Stimulated activated CD4-positive, alpha-beta T cell treated with anti-CD3 and anti-CD28 coated beads, Interleukin-1b, Interleukin-23, amount 100 ng/mL, for 4 hours (primary cell): ENCODE measurements at regions not wholly inside any gene's neighbourhood (a gene's known extent, or its start where the extent isn't known, plus 50 kb on each side); places are given as distances from the start of the nearest gene placed in this dataset.
"Not testable (repeated sequence)": the region's sequence is repeated elsewhere in the genome, so short reads cannot be mapped to it uniquely, and the experiment has no call there.

ENCODE experiments used
- DNase-seq, 2 donors: peaks; one replicate each; pipeline ENCODE4 v3.0.0-alpha.2; 2020; ENCODE audit warnings: low read depth in 2 of 2

GRCh38 chrX:1059576-1060561, 152.6 kb downstream of the CRLF2 start:
- DNase-seq, result no peak

GRCh38 chrX:1053600-1053999, 158.8 kb downstream of the CRLF2 start:
- not testable (repeated sequence) for DNase-seq

- DNase-seq, result no peak
Measured at GRCh38 chrX:1053072-1053471, 159.4 kb downstream of the CRLF2 start.

- DNase-seq, result no peak
Measured at GRCh38 chrX:1052021-1052420, 160.4 kb downstream of the CRLF2 start.

GRCh38 chrX:1051421-1051820, 161.0 kb downstream of the CRLF2 start:
- no peak for DNase-seq

GRCh38 chrX:1045680-1046314, 166.7 kb downstream of the CRLF2 start:
- DNase-seq, result no peak

- no peak for DNase-seq
Measured at GRCh38 chrX:1041091-1041490, 171.4 kb downstream of the CRLF2 start.

- DNase-seq, result not testable (repeated sequence)
Measured at GRCh38 chrX:1035931-1036330, 176.5 kb downstream of the CRLF2 start.

GRCh38 chrX:1035206-1035605, 177.2 kb downstream of the CRLF2 start:
- DNase-seq, result no peak

GRCh38 chrX:1034717-1035116, 177.7 kb downstream of the CRLF2 start:
- DNase-seq, result no peak

- no peak for DNase-seq
Measured at GRCh38 chrX:1031521-1032430, 180.7 kb downstream of the CRLF2 start.

GRCh38 chrX:1029494-1029893, 183.0 kb downstream of the CRLF2 start:
- no peak for DNase-seq

- DNase-seq, result no peak
Measured at GRCh38 chrX:1027680-1028079, 184.8 kb downstream of the CRLF2 start.

- no peak for DNase-seq
Measured at GRCh38 chrX:1027133-1027532, 185.3 kb downstream of the CRLF2 start.

GRCh38 chrX:1026263-1027015, 186.0 kb downstream of the CRLF2 start:
- DNase-seq, result no peak

GRCh38 chrX:1025413-1025812, 187.0 kb downstream of the CRLF2 start:
- DNase-seq, result no peak

- no peak for DNase-seq
Measured at GRCh38 chrX:1023676-1024075, 188.8 kb downstream of the CRLF2 start.

GRCh38 chrX:1021314-1021993, 191.0 kb downstream of the CRLF2 start:
- not testable (repeated sequence) for DNase-seq

- no peak for DNase-seq
Measured at GRCh38 chrX:1020634-1021166, 191.7 kb downstream of the CRLF2 start.

- not testable (repeated sequence) for DNase-seq
Measured at GRCh38 chrX:1016926-1017325, 195.5 kb downstream of the CRLF2 start.
